ENCODE measurements at regions not wholly inside any gene's neighbourhood (a gene's known extent, or its start where the extent isn't known, plus 50 kb on each side); places are given as distances from the start of the nearest gene placed in this dataset.
"Not testable (repeated sequence)": the region's sequence is repeated elsewhere in the genome, so short reads cannot be mapped to it uniquely, and the experiment has no call there.

DNA sequence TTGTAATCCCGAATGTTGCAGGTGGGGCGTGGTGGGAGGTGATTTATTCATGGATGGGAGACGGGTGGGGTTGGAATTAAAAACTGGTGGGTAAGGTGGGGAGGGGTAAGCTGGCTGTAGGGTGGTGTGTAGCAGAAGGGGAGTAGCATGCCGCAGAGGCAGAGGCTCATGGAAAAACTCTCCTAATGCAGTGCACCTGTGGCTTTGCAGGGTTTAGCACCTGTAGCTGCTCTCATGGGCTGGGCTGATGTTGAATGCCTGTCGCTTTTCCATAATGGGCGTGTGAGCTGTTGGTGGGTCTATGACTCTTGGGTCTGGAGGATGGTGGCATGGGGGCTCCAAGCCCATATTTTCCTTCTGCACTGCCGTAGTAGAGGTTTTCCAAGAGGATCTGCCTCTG lies 169.0 kb upstream of the ZNF519 start:
- BruUV-seq (replicated peaks); RAD21 ChIA-PET (ENCODE audit: unreplicated experiment); SMC1A ChIA-PET (ENCODE audit: uncharacterized antibody, unreplicated experiment); ATAC-seq; intact Hi-C loops (cut with micrococcal nuclease; ENCODE audit: unreplicated experiment); H4K20me1 ChIP-seq (ENCODE audit: control insufficient read depth, insufficient read depth); H3K4me3 ChIP-seq; CTCF ChIA-PET; H3K4me2 ChIP-seq (ENCODE audit: control insufficient read depth, insufficient read depth); H3K27me3 ChIP-seq (replicated peaks in 1 of 2; ENCODE audit: control insufficient read depth in 2 of 2, insufficient read depth in 2 of 2, low read length in 1 of 2); H3K36me3 ChIP-seq (ENCODE audit: control insufficient read depth in 2 of 2, insufficient read depth in 2 of 2, low read length in 1 of 2); DNase-seq (ENCODE audit: low read depth, low spot score); FAIRE-seq; in situ Hi-C loops (cut with MboI); H3K4me1 ChIP-seq (ENCODE audit: control insufficient read depth, insufficient read depth, low read length); H3K79me2 ChIP-seq (ENCODE audit: control insufficient read depth, insufficient read depth, low read length); H3K9ac ChIP-seq (ENCODE audit: control insufficient read depth, insufficient read depth, low read length); H3K9me3 ChIP-seq (replicated peaks; ENCODE audit: control insufficient read depth, insufficient read depth, low read length); H2AFZ ChIP-seq (ENCODE audit: control insufficient read depth, low read depth, low read length); H3K27ac ChIP-seq (ENCODE audit: control insufficient read depth, insufficient read depth); POLR2A ChIA-PET: not testable (repeated sequence)
- 25% methylated on average over 7 of the region's 7 CpGs for WGBS (ENCODE audit: insufficient coverage, insufficient replicate concordance, low lambda C conversion rate, missing lambda C conversion rate)

GRCh38 chr18:14295081-14295480 lies 162.8 kb upstream of the ZNF519 start:
- SMC1A ChIA-PET (ENCODE audit: uncharacterized antibody, unreplicated experiment); intact Hi-C loops (cut with micrococcal nuclease; ENCODE audit: unreplicated experiment); DNase-seq (ENCODE audit: low read depth, low spot score); H3K27me3 ChIP-seq (replicated peaks in 1 of 2; ENCODE audit: control insufficient read depth in 2 of 2, insufficient read depth in 2 of 2, low read length in 1 of 2); ATAC-seq; H3K27ac ChIP-seq (ENCODE audit: control insufficient read depth, insufficient read depth); FAIRE-seq; in situ Hi-C loops (cut with MboI); H4K20me1 ChIP-seq (ENCODE audit: control insufficient read depth, insufficient read depth); BruUV-seq (replicated peaks); RAD21 ChIA-PET (ENCODE audit: unreplicated experiment); POLR2A ChIA-PET; CTCF ChIA-PET; H3K36me3 ChIP-seq (ENCODE audit: control insufficient read depth in 2 of 2, insufficient read depth in 2 of 2, low read length in 1 of 2); H3K9ac ChIP-seq (ENCODE audit: control insufficient read depth, insufficient read depth, low read length); H3K79me2 ChIP-seq (ENCODE audit: control insufficient read depth, insufficient read depth, low read length); H3K4me3 ChIP-seq; H3K4me1 ChIP-seq (ENCODE audit: control insufficient read depth, insufficient read depth, low read length); H3K4me2 ChIP-seq (ENCODE audit: control insufficient read depth, insufficient read depth); H3K9me3 ChIP-seq (replicated peaks; ENCODE audit: control insufficient read depth, insufficient read depth, low read length); H2AFZ ChIP-seq (ENCODE audit: control insufficient read depth, low read depth, low read length): not testable (repeated sequence)
- 36% methylated on average over 3 of the region's 3 CpGs for WGBS (ENCODE audit: insufficient coverage, insufficient replicate concordance, low lambda C conversion rate, missing lambda C conversion rate)

GRCh38 chr18:14285053-14285452 lies 152.8 kb upstream of the ZNF519 start:
- no peaks in the 10 kb centered on the region for H3K9me3 ChIP-seq (replicated peaks; ENCODE audit: control insufficient read depth, insufficient read depth, low read length)
- DNase-seq (ENCODE audit: low read depth, low spot score) (no peak), ATAC-seq (no peak), FAIRE-seq (no peak)
- no peak overlapping the region for H3K9ac ChIP-seq (ENCODE audit: control insufficient read depth, insufficient read depth, low read length)
- no peaks in the 10 kb centered on the region for H4K20me1 ChIP-seq (ENCODE audit: control insufficient read depth, insufficient read depth)
- H3K36me3 ChIP-seq (ENCODE audit: control insufficient read depth in 2 of 2, insufficient read depth in 2 of 2, low read length in 1 of 2): no peaks in the 10 kb centered on the region
- ChIA-PET POLR2A (no interaction called here), CTCF (no interaction called here), SMC1A (ENCODE audit: uncharacterized antibody, unreplicated experiment) (no interaction called here), RAD21 (ENCODE audit: unreplicated experiment) (no interaction called here)
- no peak overlapping the region for H3K4me2 ChIP-seq (ENCODE audit: control insufficient read depth, insufficient read depth)
- no peak overlapping the region for H3K4me3 ChIP-seq
- intact Hi-C loops (cut with micrococcal nuclease; ENCODE audit: unreplicated experiment) (no loop called here), in situ Hi-C loops (cut with MboI) (no loop called here)
- no peak overlapping the region for H3K27ac ChIP-seq (ENCODE audit: control insufficient read depth, insufficient read depth)
- H3K79me2 ChIP-seq (ENCODE audit: control insufficient read depth, insufficient read depth, low read length): no peaks in the 10 kb centered on the region
- WGBS (ENCODE audit: insufficient coverage, insufficient replicate concordance, low lambda C conversion rate, missing lambda C conversion rate): 15% methylated on average over 4 of the region's 4 CpGs
- H3K27me3 ChIP-seq (replicated peaks in 1 of 2; ENCODE audit: control insufficient read depth in 2 of 2, insufficient read depth in 2 of 2, low read length in 1 of 2): no peaks in the 10 kb centered on the region
- BruUV-seq (replicated peaks): no TSS peak
- no peaks in the 10 kb centered on the region for H3K4me1 ChIP-seq (ENCODE audit: control insufficient read depth, insufficient read depth, low read length)
- no peak overlapping the region for H2AFZ ChIP-seq (ENCODE audit: control insufficient read depth, low read depth, low read length)
- TF ChIP-seq JUND (IDR thresholded peaks at IDR 0.05; ENCODE audit: low read depth, low read length) (no peak), KAT2A (conservative IDR thresholded peaks at IDR 0.05; ENCODE audit: control insufficient read depth, low read depth, low read length) (no peak)
- TF ChIP-seq, protein P1, sequence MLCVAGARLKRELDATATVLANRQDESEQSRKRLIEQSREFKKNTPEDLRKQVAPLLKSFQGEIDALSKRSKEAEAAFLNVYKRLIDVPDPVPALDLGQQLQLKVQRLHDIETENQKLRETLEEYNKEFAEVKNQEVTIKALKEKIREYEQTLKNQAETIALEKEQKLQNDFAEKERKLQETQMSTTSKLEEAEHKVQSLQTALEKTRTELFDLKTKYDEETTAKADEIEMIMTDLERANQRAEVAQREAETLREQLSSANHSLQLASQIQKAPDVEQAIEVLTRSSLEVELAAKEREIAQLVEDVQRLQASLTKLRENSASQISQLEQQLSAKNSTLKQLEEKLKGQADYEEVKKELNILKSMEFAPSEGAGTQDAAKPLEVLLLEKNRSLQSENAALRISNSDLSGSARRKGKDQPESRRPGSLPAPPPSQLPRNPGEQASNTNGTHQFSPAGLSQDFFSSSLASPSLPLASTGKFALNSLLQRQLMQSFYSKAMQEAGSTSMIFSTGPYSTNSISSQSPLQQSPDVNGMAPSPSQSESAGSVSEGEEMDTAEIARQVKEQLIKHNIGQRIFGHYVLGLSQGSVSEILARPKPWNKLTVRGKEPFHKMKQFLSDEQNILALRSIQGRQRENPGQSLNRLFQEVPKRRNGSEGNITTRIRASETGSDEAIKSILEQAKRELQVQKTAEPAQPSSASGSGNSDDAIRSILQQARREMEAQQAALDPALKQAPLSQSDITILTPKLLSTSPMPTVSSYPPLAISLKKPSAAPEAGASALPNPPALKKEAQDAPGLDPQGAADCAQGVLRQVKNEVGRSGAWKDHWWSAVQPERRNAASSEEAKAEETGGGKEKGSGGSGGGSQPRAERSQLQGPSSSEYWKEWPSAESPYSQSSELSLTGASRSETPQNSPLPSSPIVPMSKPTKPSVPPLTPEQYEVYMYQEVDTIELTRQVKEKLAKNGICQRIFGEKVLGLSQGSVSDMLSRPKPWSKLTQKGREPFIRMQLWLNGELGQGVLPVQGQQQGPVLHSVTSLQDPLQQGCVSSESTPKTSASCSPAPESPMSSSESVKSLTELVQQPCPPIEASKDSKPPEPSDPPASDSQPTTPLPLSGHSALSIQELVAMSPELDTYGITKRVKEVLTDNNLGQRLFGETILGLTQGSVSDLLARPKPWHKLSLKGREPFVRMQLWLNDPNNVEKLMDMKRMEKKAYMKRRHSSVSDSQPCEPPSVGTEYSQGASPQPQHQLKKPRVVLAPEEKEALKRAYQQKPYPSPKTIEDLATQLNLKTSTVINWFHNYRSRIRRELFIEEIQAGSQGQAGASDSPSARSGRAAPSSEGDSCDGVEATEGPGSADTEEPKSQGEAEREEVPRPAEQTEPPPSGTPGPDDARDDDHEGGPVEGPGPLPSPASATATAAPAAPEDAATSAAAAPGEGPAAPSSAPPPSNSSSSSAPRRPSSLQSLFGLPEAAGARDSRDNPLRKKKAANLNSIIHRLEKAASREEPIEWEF (IDR thresholded peaks at IDR 0.05; ENCODE audit: insufficient replicate concordance, low read depth, low read length): no peak
